HepG2 (cell line): ENCODE measurements at regions not wholly inside any gene's neighbourhood (a gene's known extent, or its start where the extent isn't known, plus 50 kb on each side); places are given as distances from the start of the nearest gene placed in this dataset.

ENCODE experiments used
- ATAC-seq: fragments of 200-7000 bp; cut with Tn5 transposase; 3 replicates; pipeline ENCODE4 v1.9.1; 2020; ENCODE audit warnings: mild to moderate bottlenecking, moderate library complexity
- BruUV-seq: library from RNA; stranded (reverse); fragments of 400-500 nt; replicated peaks from 2 replicates; lab custom pipeline; 2021; lab: Mats Ljungman, UMichigan
- CTCF ChIA-PET: fragments of 300-600 bp; formaldehyde crosslinking; extraction: SDS; loops from one replicate; lab custom pipeline; 2021; ENCODE audit warnings: low total read pairs, inconsistent platforms, low intra/inter-chr PET ratio; lab: Yijun Ruan, JAX
- POLR2A ChIA-PET: fragments of 350-600 bp; sonication (Branson Sonifier 250); formaldehyde crosslinking; loops from one replicate; lab custom pipeline; 2020; ENCODE audit warnings: antibody characterized with exemption, inconsistent platforms; lab: Yijun Ruan, JAX
- DNase-seq: peaks from one replicate; pipeline ENCODE4 v3.0.0-alpha.2; 2015; ENCODE audit warnings: low spot score
- FAIRE-seq: peaks from 3 replicates; lab custom pipeline; 2011; peaks lifted over from hg19 to GRCh38; lab: Jason Lieb, UNC
- H2AFZ ChIP-seq: one replicate; pipeline ENCODE4 v1.6.1; 2011; ENCODE audit warnings: low read length, inconsistent platforms
- H3K27ac ChIP-seq: fragments of 300-600 bp; 3 replicates; pipeline ENCODE4 v1.8.0; 2011; ENCODE audit warnings: mixed run types, mild to moderate bottlenecking, mixed read lengths, low read length, inconsistent platforms; ENCODE audit not compliant: insufficient read depth; ENCODE audit errors: extremely low read length
- H3K27me3 ChIP-seq, 2 experiments: fragments of 200-600 bp in 1 of 2; 2 replicates in 1 of 2; 3 replicates in 1 of 2; pipeline versions ENCODE4 v1.6.0 to v1.8.0; 2011; ENCODE audit warnings: low read length in 2 of 2, mild to moderate bottlenecking in 2 of 2, moderate library complexity in 2 of 2, inconsistent platforms in 1 of 2; ENCODE audit not compliant: insufficient read depth in 2 of 2, control insufficient read depth in 1 of 2
- H3K36me3 ChIP-seq, 2 experiments: fragments of 200-600 bp in 1 of 2; replicated peaks in 1 of 2; 2 replicates in 1 of 2; 3 replicates in 1 of 2; pipeline versions ENCODE4 v1.5.1 to v1.8.0; 2011; ENCODE audit warnings: low read length in 2 of 2, inconsistent platforms in 1 of 2; ENCODE audit not compliant: insufficient read depth in 2 of 2, control insufficient read depth in 1 of 2
- H3K4me1 ChIP-seq: 2 replicates; pipeline ENCODE4 v1.5.1; 2012; ENCODE audit warnings: low read length, inconsistent platforms; ENCODE audit not compliant: insufficient read depth
- H3K4me2 ChIP-seq: 2 replicates; pipeline ENCODE4 v1.6.0; 2011; ENCODE audit warnings: low read depth, low read length, inconsistent platforms
- H3K4me3 ChIP-seq, 3 experiments: fragments of 200-600 bp in 1 of 3; sonication (generic), shearing (Covaris generic) in 1 of 3; replicated peaks in 1 of 3; 2 replicates each; pipeline ENCODE4 v1.5.1; 2011 to 2016; ENCODE audit warnings: low read length in 3 of 3, inconsistent platforms in 2 of 3, low read depth in 2 of 3, mild to moderate bottlenecking in 2 of 3, control low read depth in 1 of 3, mixed read lengths in 1 of 3; ENCODE audit not compliant: insufficient read depth in 1 of 3
- H3K79me2 ChIP-seq: one replicate; pipeline ENCODE4 v1.6.1; 2011; ENCODE audit warnings: low read length, inconsistent platforms; ENCODE audit not compliant: insufficient read depth
- H3K9ac ChIP-seq: 2 replicates; pipeline ENCODE4 v1.6.0; 2011; ENCODE audit warnings: mild to moderate bottlenecking, low read depth, low read length, inconsistent platforms; ENCODE audit not compliant: insufficient read depth
- H3K9me3 ChIP-seq: 2 replicates; pipeline ENCODE4 v1.5.1; 2012; ENCODE audit warnings: mild to moderate bottlenecking, low read length
- H4K20me1 ChIP-seq: 2 replicates; pipeline ENCODE4 v1.6.0; 2011; ENCODE audit warnings: inconsistent platforms, mild to moderate bottlenecking, low read length, moderate library complexity; ENCODE audit not compliant: insufficient read depth
- FOSL1 ChIP-seq: sonication (generic); formaldehyde crosslinking; IDR thresholded peaks from 2 replicates; pipeline ENCODE4 v1.9.0; 2021; ENCODE audit warnings: missing genetic modification reagents, borderline replicate concordance
- HMG20B ChIP-seq: conservative IDR thresholded peaks from 2 replicates; pipeline ENCODE4 v1.6.1; 2016; ENCODE audit warnings: missing genetic modification reagents, missing compliant biosample characterization
- MAFF ChIP-seq: IDR thresholded peaks from 2 replicates; pipeline ENCODE4 v1.6.1; 2011; ENCODE audit warnings: low read depth, low read length, improper control_type of control experiment
- PITX1 ChIP-seq: sonication (generic); formaldehyde crosslinking; IDR thresholded peaks from 2 replicates; pipeline ENCODE4 v1.5.1; 2020; ENCODE audit warnings: mild to moderate bottlenecking, missing genetic modification reagents
- PRPF4 ChIP-seq: fragments of 200-400 bp; formaldehyde crosslinking; IDR thresholded peaks from 2 replicates; pipeline ENCODE4 v1.6.1; 2016; ENCODE audit warnings: low read length, low read depth; ENCODE audit not compliant: poor library complexity, severe bottlenecking
- SCMH1 ChIP-seq: sonication (generic); formaldehyde crosslinking; IDR thresholded peaks from 2 replicates; pipeline ENCODE4 v1.9.0; 2021; ENCODE audit warnings: missing genetic modification reagents, mild to moderate bottlenecking, borderline replicate concordance
- ZNF10 ChIP-seq: sonication (generic); formaldehyde crosslinking; IDR thresholded peaks from 2 replicates; pipeline ENCODE4 v1.4.0; 2020; ENCODE audit warnings: mild to moderate bottlenecking, low read depth, missing genetic modification reagents, borderline replicate concordance
- ZNF3 ChIP-seq: IDR thresholded peaks from 2 replicates; pipeline ENCODE4 v1.7.0; 2017; ENCODE audit warnings: inconsistent platforms
- ZNF431 ChIP-seq: sonication (generic); formaldehyde crosslinking; IDR thresholded peaks from 2 replicates; pipeline ENCODE4 v1.9.0; 2022; ENCODE audit warnings: missing genetic modification reagents, low read depth, mild to moderate bottlenecking, borderline replicate concordance
- ZNF441 ChIP-seq: sonication (generic); formaldehyde crosslinking; IDR thresholded peaks from 2 replicates; pipeline ENCODE4 v1.7.0; 2021; ENCODE audit warnings: missing genetic modification reagents, borderline replicate concordance
- ZNF790 ChIP-seq: sonication (generic); formaldehyde crosslinking; IDR thresholded peaks from 2 replicates; pipeline ENCODE4 v1.8.0; 2022; ENCODE audit warnings: missing genetic modification reagents, mild to moderate bottlenecking, borderline replicate concordance
- ZNF891 ChIP-seq: sonication (generic); formaldehyde crosslinking; IDR thresholded peaks from 2 replicates; pipeline ENCODE4 v1.5.0; 2020; ENCODE audit warnings: mild to moderate bottlenecking, missing genetic modification reagents
- ZSCAN31 ChIP-seq: sonication (generic); formaldehyde crosslinking; IDR thresholded peaks from 2 replicates; pipeline ENCODE4 v1.5.0; 2020; ENCODE audit warnings: low read depth, mild to moderate bottlenecking, missing genetic modification reagents
- WGBS: methylation state at CpG from one replicate; pipeline ENCODE4 v1.1.6; 2017; ENCODE audit warnings: low lambda C conversion rate; 5-methylcytosine and 5-hydroxymethylcytosine counted together
- in situ Hi-C: cut with HindIII; loops from 2 replicates; pipeline ENCODE4 v1.10.0; 2017; ENCODE audit warnings: low pct_unique_long_range_greater_than_20kb; ENCODE audit not compliant: extremely low pct_ligation_motif_present
- intact Hi-C: fragments of 100-400 bp; cut with micrococcal nuclease; formaldehyde crosslinking; loops from one replicate; pipeline ENCODE4 v1.10.0; 2022; ENCODE audit not compliant: unreplicated experiment
- TF ChIP-seq, protein P1 (sequence below): sonication (generic); formaldehyde crosslinking; IDR thresholded peaks from 2 replicates; pipeline ENCODE4 v1.4.0; 2020; ENCODE audit warnings: missing genetic modification reagents
- TF ChIP-seq, protein P2 (sequence below): sonication (generic); formaldehyde crosslinking; IDR thresholded peaks from 2 replicates; pipeline ENCODE4 v1.4.0; 2020; ENCODE audit warnings: mild to moderate bottlenecking, missing genetic modification reagents
- TF ChIP-seq, protein P3 (sequence below): sonication (generic); formaldehyde crosslinking; IDR thresholded peaks from 2 replicates; pipeline ENCODE4 v1.8.0; 2022; ENCODE audit warnings: mild to moderate bottlenecking, missing genetic modification reagents, moderate library complexity
- TF ChIP-seq, protein P4 (sequence below): sonication (generic); formaldehyde crosslinking; IDR thresholded peaks from 2 replicates; pipeline ENCODE4 v1.5.0; 2020; ENCODE audit warnings: mild to moderate bottlenecking, missing genetic modification reagents, borderline replicate concordance

DNA sequence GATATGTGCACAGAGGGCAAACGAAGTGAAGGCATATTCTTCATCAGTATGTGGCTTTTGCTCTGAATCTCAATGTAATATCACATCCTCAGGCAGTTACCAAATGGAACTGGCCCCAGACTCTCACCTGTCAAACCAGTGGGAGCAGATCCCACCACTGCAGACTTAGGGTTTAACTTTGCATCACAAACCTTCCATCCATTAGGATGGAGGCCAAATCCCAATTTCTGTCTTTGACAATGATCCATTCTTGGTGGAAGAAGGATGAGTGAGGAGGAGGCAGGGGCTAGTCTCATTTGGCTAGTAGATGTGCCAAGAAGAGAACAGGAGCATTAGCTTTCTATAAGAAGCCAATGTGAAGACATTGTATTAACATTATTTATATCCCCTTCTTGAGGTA is 413.5 kb upstream of the SPRY2 start (continued):
- TF ChIP-seq, protein P1, sequence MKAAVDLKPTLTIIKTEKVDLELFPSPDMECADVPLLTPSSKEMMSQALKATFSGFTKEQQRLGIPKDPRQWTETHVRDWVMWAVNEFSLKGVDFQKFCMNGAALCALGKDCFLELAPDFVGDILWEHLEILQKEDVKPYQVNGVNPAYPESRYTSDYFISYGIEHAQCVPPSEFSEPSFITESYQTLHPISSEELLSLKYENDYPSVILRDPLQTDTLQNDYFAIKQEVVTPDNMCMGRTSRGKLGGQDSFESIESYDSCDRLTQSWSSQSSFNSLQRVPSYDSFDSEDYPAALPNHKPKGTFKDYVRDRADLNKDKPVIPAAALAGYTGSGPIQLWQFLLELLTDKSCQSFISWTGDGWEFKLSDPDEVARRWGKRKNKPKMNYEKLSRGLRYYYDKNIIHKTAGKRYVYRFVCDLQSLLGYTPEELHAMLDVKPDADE: no peak
- TF ChIP-seq ZNF441 (CRISPR knock-in tag): no peak
- TF ChIP-seq MAFF: no peak

DNA sequence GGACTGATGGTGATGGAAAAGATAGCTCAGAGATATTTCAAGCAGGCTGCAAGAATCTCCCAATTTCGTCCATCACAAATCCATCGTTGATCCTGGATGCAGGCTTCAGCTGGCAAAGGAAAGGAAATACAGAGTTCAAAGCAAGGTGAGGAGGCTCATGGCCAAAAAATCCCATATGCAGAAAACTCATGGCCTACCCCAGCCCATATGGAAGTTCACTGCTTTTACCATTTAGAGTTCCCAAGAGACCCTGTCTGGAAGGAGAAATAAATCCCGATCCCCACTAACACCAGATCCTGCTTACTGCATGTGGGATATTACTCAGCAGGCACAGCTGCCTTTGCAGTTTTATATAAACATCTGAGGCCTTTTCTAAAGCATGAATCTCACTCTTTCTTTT is 412.9 kb upstream of the SPRY2 start:
- Histone ChIP-seq H4K20me1 (no peaks in the 10 kb centered on the region), H3K36me3 (no peaks in the 10 kb centered on the region), H3K9ac (no peak overlapping the region), H2AFZ (no peak overlapping the region), H3K27ac (no peak overlapping the region), H3K4me2 (no peak overlapping the region), H3K27me3 (no peaks in the 10 kb centered on the region), H3K79me2 (no peaks in the 10 kb centered on the region), H3K4me1 (no peaks in the 10 kb centered on the region), H3K9me3 (peaks cover 54% of the 10 kb centered on the region), H3K4me3 (no peak overlapping the region)
- no peak for ATAC-seq
- in situ Hi-C loops (no loop called here), intact Hi-C loops (no loop called here)
- no peak for DNase-seq
- no TSS peak for BruUV-seq
- no peak for FAIRE-seq
- ChIA-PET POLR2A (no interaction called here), CTCF (no interaction called here)
- WGBS: 6% methylated on average over 3 of the region's 3 CpGs
- TF ChIP-seq ZNF10 (no peak), HMG20B (CRISPR knock-in tag) (no peak), PRPF4 (no peak), ZNF431 (CRISPR knock-in tag) (no peak), SCMH1 (CRISPR knock-in tag) (no peak), ZNF3 (no peak), ZSCAN31 (CRISPR knock-in tag) (no peak), PITX1 (CRISPR knock-in tag) (no peak), ZNF790 (CRISPR knock-in tag) (no peak), ZNF891 (CRISPR knock-in tag) (no peak), FOSL1 (CRISPR knock-in tag) (no peak)
- TF ChIP-seq, protein P2, sequence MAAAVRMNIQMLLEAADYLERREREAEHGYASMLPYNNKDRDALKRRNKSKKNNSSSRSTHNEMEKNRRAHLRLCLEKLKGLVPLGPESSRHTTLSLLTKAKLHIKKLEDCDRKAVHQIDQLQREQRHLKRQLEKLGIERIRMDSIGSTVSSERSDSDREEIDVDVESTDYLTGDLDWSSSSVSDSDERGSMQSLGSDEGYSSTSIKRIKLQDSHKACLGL (CRISPR knock-in tag): no peak
- TF ChIP-seq, protein P3, sequence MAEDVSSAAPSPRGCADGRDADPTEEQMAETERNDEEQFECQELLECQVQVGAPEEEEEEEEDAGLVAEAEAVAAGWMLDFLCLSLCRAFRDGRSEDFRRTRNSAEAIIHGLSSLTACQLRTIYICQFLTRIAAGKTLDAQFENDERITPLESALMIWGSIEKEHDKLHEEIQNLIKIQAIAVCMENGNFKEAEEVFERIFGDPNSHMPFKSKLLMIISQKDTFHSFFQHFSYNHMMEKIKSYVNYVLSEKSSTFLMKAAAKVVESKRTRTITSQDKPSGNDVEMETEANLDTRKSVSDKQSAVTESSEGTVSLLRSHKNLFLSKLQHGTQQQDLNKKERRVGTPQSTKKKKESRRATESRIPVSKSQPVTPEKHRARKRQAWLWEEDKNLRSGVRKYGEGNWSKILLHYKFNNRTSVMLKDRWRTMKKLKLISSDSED (CRISPR knock-in tag): no peak
- TF ChIP-seq, protein P4, sequence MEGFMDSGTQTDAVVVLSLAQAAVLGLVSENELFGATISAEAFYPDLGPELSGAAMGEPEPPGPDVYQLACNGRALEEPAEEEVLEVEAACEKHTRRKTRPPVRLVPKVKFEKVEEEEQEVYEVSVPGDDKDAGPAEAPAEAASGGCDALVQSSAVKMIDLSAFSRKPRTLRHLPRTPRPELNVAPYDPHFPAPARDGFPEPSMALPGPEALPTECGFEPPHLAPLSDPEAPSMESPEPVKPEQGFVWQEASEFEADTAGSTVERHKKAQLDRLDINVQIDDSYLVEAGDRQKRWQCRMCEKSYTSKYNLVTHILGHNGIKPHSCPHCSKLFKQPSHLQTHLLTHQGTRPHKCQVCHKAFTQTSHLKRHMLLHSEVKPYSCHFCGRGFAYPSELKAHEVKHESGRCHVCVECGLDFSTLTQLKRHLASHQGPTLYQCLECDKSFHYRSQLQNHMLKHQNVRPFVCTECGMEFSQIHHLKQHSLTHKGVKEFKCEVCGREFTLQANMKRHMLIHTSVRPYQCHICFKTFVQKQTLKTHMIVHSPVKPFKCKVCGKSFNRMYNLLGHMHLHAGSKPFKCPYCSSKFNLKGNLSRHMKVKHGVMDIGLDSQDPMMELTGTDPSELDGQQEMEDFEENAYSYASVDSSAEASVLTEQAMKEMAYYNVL (CRISPR knock-in tag): no peak
- TF ChIP-seq, all 625 proteins: peak for 0
